Left ventricle myocardium inferior (tissue), 1 donor: ENCODE measurements at regions not wholly inside any gene's neighbourhood (a gene's known extent, or its start where the extent isn't known, plus 50 kb on each side); places are given as distances from the start of the nearest gene placed in this dataset.
"Not testable (repeated sequence)": the region's sequence is repeated elsewhere in the genome, so short reads cannot be mapped to it uniquely, and the experiment has no call there.

Experiments used
- DNase-seq: peaks from one replicate; pipeline ENCODE4 v3.0.0-alpha.2; 2020
- H3K27ac ChIP-seq: fragments of 200-600 bp; replicated peaks from 2 replicates; pipeline ENCODE4 v1.8.0; 2021
- H3K27me3 ChIP-seq: fragments of 200-600 bp; 2 replicates; pipeline ENCODE4 v1.8.0; 2021; ENCODE audit warnings: low read depth
- H3K36me3 ChIP-seq: fragments of 200-600 bp; 2 replicates; pipeline ENCODE4 v1.8.0; 2021
- H3K4me1 ChIP-seq: fragments of 200-600 bp; 2 replicates; pipeline ENCODE4 v1.8.0; 2021
- H3K4me3 ChIP-seq: fragments of 200-600 bp; 2 replicates; pipeline ENCODE4 v1.8.0; 2021; ENCODE audit warnings: mild to moderate bottlenecking, moderate library complexity
- H3K9me3 ChIP-seq: fragments of 200-600 bp; replicated peaks from 2 replicates; pipeline ENCODE4 v1.8.0; 2021
- intact Hi-C: fragments of 100-400 bp; cut with micrococcal nuclease; formaldehyde crosslinking; loops from one replicate; pipeline ENCODE4 v1.11.0; 2022
- TF ChIP-seq, protein P1 (sequence below): fragments of 200-600 bp; IDR thresholded peaks from 2 replicates; pipeline ENCODE4 v1.8.0; 2021; ENCODE audit warnings: antibody characterized with exemption, mild to moderate bottlenecking, borderline replicate concordance
- donor health status: DM: no; HTN: yes; CAD: no; lungs with severe emphysema.

DNA sequence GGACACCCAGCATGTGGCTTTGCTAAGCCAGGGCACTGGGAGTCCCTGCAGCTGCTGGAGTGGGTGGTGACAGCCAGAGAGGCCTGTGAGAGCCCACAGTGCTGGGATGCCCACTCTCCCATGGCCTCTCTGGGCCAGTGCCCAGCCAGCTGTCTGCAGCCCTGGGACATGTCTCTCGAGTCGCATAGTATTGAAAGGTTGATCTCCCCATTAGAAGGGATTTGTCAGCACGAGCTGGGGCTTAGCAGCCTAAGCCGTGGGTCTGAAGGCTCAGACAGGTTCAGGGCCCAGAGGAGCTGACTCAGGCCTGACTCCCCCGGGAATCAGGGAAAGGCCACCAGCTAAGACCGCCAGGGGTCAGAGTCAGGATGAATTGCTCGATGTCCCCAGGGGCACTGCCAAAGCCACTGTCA, 53.5 kb downstream of the FOXD2 start:
- H3K27me3 ChIP-seq, result peaks cover 84% of the 10 kb centered on the region
- DNase-seq, result peak; percentile 41

DNA sequence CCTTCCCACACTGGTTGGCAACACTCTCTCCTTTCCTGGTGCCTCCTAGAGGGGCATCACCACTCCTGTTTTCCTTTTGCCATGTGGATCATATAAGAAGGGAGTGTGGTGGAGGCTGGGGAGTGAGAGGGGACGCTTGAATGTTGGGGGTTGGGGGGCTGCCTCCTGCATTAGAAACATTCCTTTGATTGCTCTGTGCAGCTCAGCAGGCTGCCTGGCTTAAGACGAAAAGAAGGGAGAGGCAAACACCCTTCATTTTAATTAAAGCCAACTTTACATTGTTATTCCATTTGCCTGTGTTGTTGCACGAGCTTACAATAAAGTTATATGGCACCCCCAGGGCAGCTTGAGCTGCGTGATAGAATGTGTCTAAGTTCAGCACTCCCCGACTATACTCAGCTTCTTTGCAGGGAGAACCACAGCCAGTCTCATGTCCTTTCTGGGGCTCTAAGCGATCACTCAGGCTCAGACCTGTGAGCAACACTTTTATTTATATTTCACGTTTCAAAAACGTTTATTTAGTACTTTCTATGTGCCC, 57.4 kb downstream of the FOXD2 start:
- TF ChIP-seq, protein P1, sequence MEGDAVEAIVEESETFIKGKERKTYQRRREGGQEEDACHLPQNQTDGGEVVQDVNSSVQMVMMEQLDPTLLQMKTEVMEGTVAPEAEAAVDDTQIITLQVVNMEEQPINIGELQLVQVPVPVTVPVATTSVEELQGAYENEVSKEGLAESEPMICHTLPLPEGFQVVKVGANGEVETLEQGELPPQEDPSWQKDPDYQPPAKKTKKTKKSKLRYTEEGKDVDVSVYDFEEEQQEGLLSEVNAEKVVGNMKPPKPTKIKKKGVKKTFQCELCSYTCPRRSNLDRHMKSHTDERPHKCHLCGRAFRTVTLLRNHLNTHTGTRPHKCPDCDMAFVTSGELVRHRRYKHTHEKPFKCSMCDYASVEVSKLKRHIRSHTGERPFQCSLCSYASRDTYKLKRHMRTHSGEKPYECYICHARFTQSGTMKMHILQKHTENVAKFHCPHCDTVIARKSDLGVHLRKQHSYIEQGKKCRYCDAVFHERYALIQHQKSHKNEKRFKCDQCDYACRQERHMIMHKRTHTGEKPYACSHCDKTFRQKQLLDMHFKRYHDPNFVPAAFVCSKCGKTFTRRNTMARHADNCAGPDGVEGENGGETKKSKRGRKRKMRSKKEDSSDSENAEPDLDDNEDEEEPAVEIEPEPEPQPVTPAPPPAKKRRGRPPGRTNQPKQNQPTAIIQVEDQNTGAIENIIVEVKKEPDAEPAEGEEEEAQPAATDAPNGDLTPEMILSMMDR, result no peak
- H3K9me3 ChIP-seq, result no peaks in the 10 kb centered on the region
- H3K4me1 ChIP-seq, result peaks cover 11% of the 10 kb centered on the region
- no peaks in the 10 kb centered on the region for H3K36me3 ChIP-seq
- no peak for DNase-seq
- intact Hi-C loops, result no loop called here
- no peak overlapping the region for H3K4me3 ChIP-seq
- no peak overlapping the region for H3K27ac ChIP-seq
- H3K27me3 ChIP-seq, result peaks cover 84% of the 10 kb centered on the region

More for the DNA sequence above, 53.5 kb downstream of the FOXD2 start:
- Histone ChIP-seq H3K36me3 (no peaks in the 10 kb centered on the region), H3K9me3 (no peaks in the 10 kb centered on the region), H3K27ac (no peak overlapping the region), H3K4me3 (no peak overlapping the region), H3K4me1 (peaks cover 11% of the 10 kb centered on the region)
- TF ChIP-seq, protein P1, result peak; percentile 8
- intact Hi-C loops, result no loop called here

DNA sequence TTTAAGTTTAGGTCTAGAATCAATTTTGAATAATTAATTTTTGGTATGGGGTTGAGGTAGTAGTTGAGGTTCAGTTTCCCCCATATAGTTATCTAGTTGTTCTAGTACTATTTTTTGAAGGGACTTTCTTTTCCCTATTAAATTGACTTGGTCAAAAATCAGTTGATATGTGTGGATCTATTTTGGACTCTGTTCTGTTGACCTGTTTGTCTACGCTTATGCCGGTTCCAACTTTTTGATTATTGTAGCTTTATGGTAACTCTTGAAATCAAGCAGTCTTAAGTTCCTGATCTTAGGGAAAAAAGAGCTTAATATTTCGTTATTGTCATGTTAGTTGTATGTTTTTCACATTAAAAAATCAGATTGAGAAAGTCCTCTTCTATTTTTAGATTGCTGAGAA, 60.7 kb downstream of the FOXD2 start:
- peaks cover 100% of the 10 kb centered on the region for H3K27me3 ChIP-seq
- TF ChIP-seq, protein P1, result no peak
- no peaks in the 10 kb centered on the region for H3K9me3 ChIP-seq
- no peak overlapping the region for H3K4me3 ChIP-seq
- H3K4me1 ChIP-seq, result no peaks in the 10 kb centered on the region
- DNase-seq, result no peak
- H3K36me3 ChIP-seq, result no peaks in the 10 kb centered on the region
- intact Hi-C loops, result no loop called here
- no peak overlapping the region for H3K27ac ChIP-seq

DNA sequence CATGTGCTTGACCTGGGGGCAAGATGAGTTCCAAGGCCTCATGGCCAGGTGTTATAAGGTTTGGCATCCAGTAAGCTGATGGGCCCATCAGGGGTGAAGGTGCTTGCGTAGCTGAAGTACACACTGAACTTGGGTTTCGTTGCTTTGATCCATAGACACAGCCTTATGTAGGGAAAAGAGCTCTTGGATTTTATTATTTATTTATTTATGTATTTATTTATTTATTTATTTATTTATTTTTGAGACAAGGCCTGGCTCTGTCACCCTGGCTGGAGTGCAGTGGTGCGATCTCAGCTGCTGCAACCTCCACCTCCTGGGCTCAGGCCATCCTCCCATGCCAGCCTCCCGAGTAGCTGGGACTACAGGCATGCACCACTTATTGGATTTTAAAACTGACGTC, 63.2 kb downstream of the FOXD2 start:
- H3K27ac ChIP-seq, result no peak overlapping the region
- TF ChIP-seq, protein P1, result no peak
- intact Hi-C loops, result no loop called here
- DNase-seq, result no peak
- H3K36me3 ChIP-seq, result no peaks in the 10 kb centered on the region
- H3K9me3 ChIP-seq, result no peaks in the 10 kb centered on the region
- no peak overlapping the region for H3K4me3 ChIP-seq
- peaks cover 96% of the 10 kb centered on the region for H3K27me3 ChIP-seq
- no peaks in the 10 kb centered on the region for H3K4me1 ChIP-seq

DNA sequence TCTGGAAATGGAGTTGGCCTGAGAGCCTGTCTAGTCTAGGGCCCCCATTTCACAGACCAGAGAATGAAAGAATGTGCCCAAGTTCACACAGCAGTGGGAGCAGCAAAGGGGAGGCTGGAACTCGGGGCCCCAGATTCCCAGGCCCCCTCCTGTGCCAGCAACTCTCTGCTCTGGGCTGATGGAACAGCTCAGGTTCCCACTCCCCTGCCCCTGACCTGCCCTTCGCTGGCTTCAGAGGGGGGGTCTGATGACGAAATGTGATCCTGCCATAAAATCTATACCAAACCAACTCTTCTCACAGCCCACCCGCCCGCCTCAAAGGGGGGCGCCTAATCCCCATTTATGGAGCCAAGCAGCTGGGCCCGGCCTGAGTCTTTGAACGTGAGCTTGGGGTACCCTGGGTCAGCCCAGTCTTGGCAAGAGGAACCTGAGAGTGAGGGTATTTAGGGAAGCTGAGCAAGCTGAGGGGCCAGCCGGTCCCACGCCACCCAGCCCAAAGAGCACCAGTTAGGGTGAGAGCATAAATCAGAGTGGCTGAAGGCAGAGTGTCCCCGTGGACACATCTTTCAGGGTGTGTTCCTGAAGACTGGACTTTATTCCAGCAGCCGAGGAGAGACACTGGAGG, 65.0 kb downstream of the FOXD2 start:
- no peaks in the 10 kb centered on the region for H3K36me3 ChIP-seq
- no peaks in the 10 kb centered on the region for H3K9me3 ChIP-seq
- no peak overlapping the region for H3K4me3 ChIP-seq
- H3K27ac ChIP-seq, result no peak overlapping the region
- DNase-seq, result no peak
- peaks cover 96% of the 10 kb centered on the region for H3K27me3 ChIP-seq
- intact Hi-C loops, result no loop called here
- TF ChIP-seq, protein P1, result no peak
- peaks cover 3% of the 10 kb centered on the region for H3K4me1 ChIP-seq

DNA sequence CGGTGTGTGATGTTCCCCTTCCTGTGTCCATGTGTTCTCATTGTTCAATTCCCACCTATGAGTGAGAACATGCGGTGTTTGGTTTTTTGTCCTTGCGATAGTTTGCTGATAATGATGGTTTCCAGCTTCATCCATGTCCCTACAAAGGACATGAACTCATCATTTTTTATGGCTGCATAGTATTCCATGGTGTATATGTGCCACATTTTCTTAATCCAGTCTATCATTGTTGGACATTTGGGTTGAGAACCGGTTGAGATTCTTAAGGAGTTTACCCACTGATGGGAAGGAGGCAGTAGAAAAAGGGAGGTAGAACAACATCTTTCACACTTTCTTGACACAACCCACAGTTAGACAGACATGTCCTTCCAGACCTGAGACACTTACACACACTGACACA, 67.0 kb downstream of the FOXD2 start:
- DNase-seq, H3K4me3 ChIP-seq, H3K9me3 ChIP-seq, H3K27ac ChIP-seq, H3K36me3 ChIP-seq, intact Hi-C loops: not testable (repeated sequence)
- peaks cover 96% of the 10 kb centered on the region for H3K27me3 ChIP-seq
- peaks cover 17% of the 10 kb centered on the region for H3K4me1 ChIP-seq
